CD4-positive, alpha-beta T cell treated with Interleukin-17A for 4 hours (primary cell): ENCODE measurements at regions not wholly inside any gene's neighbourhood (a gene's known extent, or its start where the extent isn't known, plus 50 kb on each side); places are given as distances from the start of the nearest gene placed in this dataset.
A peak's percentile ranks its signal among the peaks of the same experiment; 100 is the strongest.
"Not testable (repeated sequence)": the region's sequence is repeated elsewhere in the genome, so short reads cannot be mapped to it uniquely, and the experiment has no call there.

Experiments used
- DNase-seq: peaks from one replicate; pipeline ENCODE4 v3.0.0-alpha.2; 2020; ENCODE audit warnings: mixed read lengths

- DNase-seq, result no peak
Measured at GRCh38 chr1:55304229-55304740, 89.1 kb upstream of the USP24 start.

GRCh38 chr1:55302972-55303371 lies 87.8 kb upstream of the USP24 start:
- no peak for DNase-seq

DNA sequence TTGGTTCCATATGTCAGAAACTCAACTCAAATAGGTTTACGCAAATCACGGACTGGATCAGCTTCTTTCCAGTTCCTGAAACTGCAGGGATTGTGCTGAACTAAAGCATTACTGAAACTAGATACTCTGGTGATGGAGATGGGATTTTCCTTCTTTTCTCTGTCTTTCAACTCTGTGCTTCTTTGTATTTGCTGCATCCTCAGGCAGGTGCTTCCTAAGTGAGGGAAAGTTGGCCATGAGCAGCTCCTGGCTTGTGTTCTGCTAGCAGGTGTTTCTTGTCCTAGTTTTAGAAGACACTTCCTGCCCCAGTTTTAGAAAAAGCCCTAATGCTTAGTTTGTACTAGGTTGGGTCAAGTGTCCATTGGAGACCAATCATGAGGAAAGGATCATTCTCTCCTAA lies 86.7 kb upstream of the USP24 start:
- no peak for DNase-seq

DNA sequence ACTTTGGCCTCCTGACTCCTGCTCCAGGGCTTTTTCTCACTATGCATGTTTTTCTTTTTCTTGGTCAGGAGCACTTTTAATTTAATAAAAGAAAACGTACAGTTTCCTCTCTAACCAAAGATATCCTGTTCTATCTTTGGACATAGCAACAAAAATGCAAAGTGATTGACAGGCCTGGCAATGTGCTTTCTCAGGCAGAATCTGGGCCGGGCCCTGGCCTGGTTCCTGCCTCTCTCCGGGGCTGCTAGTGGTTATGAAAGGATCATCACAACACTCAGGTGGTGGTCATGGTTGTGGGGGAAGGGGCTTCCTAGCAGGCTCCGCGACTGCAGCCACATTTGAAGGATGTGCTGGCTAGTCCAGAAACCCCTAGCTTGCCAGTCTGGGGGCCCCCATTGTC lies 85.8 kb upstream of the USP24 start:
- no peak for DNase-seq

DNA sequence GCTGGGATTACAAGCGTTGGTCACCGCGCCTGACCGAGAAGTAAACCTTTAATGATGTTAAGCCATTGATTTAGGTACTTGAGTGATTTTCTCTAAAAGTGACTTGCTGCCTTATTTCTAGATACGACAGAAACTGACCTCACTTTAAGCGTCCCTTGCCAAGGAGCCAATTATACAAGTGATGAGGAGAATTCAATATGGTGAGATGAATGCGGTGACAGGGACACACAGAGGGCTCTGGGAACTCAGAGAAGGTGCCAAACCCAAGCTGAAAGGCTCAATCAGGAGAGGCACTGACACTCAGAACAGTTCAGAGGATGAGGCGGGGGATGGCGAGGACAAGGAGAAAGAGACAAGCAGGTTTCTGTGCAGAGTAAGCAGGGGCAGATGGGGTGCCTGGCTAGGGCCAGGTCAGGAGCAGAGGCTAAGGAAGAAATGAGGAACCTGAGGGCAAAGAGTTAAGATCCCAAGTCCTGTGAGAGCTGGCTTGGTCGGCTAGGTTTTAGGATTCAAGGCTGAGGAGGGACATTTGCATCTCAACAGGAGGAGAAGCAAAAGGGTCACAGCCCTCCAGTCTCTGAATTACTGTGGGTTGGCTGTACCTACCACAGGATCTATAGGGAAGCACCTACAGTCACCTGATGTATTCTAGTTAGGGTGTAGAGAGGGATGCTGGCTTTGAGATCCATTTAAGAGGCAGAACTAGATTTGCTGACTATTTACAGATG lies 83.2 kb upstream of the USP24 start:
- no peak for DNase-seq

GRCh38 chr1:55296247-55296646 lies 81.1 kb upstream of the USP24 start:
- not testable (repeated sequence) for DNase-seq

DNA sequence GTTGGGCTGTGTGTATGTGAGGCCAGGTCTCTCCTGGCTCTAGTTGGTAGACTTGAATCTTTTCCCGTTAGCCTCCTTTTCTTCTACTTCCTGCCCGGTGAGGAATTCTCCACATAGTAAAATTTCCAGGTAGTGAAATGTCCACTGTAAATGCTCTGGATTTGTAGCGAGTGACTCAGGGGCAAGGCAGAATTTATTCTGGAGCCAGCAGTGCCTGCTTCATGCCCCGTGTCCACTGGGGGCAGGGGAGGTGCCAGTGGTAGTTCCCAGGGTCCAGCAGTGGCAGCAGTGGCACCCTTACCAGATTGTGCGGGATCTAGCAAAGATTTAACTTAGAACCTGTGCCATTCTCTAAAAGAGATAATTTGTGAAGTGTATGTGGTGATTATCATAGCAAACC lies 74.5 kb upstream of the USP24 start:
- no peak for DNase-seq

GRCh38 chr1:55289042-55289441 lies 73.9 kb upstream of the USP24 start:
- no peak for DNase-seq

DNA sequence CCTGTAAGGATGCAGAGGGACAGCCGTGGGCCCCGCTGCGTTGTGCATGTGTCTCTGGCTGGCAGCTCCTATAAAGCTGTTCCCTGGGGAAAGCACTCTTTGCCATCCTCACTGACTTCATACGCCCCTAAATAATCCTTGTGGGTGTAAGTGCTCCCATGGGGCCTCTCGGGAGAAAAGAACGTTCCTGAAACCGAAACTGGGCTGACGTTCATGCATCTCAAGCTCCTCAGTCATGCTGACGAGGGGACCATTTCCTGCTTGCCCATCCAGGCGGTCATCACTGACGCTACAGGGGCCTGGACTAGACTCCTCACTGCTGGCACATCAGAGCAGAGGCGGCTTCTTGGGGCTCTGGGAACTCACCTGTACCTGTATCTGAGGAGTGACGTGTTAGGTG lies 73.1 kb upstream of the USP24 start:
- DNase-seq, result no peak

- DNase-seq, result no peak
Measured at GRCh38 chr1:55287723-55288122, 72.6 kb upstream of the USP24 start.

DNA sequence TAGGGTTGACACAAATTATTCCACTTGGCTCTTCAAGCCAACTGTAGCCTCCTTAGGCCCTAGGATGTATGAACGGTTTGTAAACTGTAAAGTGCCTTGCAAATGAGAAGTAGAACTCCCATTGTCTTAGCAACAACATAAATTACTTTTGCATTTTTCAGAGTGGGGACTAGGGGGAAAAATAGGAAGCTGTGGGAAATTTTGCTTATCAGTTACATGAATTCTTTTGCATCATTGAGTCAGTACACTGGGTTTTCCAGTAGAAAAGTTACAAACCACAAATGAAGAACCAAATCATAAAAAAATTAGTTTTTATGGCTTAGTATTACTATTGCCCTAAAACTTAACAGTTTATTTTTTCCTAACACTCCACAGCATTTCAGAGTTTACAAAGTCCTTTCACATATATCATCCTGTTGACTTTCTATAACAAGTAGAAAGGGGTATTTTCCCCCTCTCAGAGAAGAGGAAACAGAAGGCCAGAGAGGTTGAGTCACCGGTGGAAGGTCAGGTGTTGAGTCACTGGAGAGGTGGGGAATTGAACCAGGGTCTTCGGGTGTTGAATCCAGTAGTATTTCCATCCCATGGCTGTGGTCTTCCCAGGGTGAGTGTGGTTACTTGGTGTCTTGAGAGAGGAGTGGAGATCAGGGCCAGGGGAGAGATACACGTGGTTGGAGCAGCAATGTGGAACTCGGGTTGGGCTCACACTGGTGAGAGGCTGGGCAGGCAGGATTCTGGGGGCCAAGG lies 71.9 kb upstream of the USP24 start:
- DNase-seq, result no peak

DNA sequence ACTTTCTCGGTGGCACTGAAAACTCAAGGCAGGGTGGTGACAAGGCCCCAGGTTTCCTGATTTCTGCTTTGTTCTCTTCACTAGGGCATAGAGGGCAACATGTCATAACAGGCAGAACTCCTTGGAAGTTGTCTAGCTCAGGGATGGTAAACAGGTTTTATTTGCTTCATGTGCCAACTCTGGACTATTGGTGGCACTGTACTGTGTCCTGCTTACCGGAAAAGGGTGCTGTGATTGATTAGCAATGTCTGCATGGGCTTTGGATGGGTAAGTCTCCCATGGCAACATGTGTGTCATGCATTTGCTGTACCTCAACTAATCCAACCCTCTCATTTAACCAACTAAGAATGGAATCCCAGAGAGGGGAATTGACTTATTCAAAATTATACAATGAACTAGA lies 70.7 kb upstream of the USP24 start:
- no peak for DNase-seq

DNA sequence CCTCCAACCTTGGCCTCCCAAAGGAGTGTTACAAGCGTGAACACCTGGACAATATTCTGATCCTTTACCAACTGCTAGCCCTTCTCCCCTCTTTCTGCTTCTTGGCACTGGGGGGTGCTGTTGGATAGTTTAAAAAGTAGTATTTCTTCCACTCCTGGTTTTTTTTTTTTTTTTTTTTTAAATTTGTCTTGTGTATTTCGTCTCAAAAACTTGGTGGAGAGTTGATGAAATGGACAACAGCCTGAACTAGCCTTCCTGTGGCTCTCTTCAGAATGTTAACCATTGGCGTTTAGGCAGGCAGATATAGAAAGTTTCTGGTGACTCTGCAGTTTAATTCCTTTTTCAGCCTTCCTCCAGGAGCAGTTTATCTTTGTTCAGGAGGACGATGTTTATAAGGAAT lies 69.7 kb upstream of the USP24 start:
- DNase-seq, result no peak

DNA sequence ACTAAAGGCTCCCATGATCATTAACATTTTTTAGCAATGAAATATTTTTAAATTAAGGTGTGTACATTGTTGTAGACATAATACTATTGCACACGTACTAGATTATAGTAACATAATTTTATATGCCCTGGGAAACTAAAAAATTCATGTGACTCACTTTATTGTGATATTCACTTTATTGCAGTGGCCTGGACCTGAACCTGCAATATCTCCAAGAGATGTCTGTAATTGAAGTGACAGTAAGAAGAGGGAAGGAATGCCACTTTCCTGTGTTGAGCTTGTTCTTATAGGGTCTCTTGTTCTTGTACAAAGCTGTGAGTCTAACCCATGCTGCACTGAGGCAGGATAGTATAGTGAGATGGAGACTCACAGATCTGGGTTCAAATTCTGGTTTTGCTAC lies 66.9 kb upstream of the USP24 start:
- no peak for DNase-seq

- DNase-seq, result no peak
Measured at GRCh38 chr1:55280731-55281130, 65.6 kb upstream of the USP24 start.

- DNase-seq, result no peak
Measured at GRCh38 chr1:55279627-55280026, 64.5 kb upstream of the USP24 start.

- DNase-seq, result no peak
Measured at GRCh38 chr1:55278378-55278777, 63.2 kb upstream of the USP24 start.

DNA sequence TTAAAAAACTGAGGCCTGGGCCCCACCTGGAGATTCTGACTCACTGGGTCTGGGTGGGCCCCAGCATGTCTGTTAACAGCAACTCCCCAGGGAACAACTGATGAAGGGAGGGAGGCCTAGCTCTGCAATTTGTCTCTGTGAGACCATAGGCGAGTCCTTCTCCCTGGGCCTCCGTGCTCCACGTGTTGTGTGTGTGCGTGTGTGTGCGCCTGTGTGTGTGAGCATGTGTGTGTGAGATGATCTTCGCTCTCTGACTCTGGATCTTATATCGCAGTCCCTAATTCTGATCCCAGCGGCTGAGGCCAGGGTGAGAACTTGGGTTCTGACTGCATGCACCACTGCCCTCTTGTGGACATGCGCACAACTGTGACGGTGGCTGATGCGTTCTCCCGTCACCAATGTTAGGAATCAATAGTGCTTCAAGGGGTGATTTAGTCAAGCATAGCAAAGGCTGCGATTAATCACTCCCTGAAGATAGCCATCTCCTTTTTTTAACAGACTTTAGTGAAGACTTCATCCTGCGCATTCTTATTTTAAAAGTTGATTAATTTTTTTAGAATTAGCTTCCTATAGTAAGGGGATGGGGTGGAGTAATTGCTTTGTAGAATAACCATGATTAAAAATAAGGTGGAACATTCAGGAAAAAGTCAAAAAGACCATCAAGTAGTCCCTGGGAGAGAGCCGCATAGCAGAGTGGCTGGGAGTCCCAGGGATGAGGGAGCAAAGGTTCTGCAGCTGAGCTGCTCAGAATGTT lies 62.4 kb upstream of the USP24 start:
- peak; percentile 86 for DNase-seq

GRCh38 chr1:55276671-55277376 lies 61.7 kb upstream of the USP24 start:
- no peak for DNase-seq

- no peak for DNase-seq
Measured at GRCh38 chr1:55275941-55276341, 60.8 kb upstream of the USP24 start.

DNA sequence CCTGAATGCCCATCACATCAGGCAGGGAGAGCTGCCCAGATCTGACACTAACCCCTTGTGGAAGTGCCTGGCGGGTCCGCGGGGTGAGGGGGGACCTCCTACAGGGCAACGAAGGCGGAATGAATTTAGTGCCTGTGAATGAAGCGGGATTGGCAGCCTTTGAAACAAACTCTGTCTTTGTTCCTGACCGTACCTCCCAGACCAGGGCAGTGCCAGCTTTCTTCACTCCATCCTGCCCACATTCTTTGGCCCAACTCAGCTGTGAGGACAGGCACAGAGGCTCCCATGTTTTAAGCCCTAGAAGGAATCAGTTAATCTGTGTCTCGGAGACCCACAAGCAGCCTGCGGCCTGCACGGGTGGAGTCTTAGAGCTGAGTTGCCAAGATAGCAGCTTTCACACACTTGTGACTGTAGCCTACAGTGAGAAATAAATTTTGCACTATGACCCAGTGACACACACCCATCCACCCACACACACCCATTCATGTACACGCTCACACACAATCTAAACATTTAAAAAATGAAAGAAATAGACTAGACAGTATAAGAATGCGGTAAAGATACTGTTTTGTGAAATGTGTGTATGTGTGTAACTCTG lies 60.1 kb upstream of the USP24 start:
- no peak for DNase-seq

GRCh38 chr1:55272994-55273393 lies 57.8 kb upstream of the USP24 start:
- no peak for DNase-seq
